ENCODE measurements at regions not wholly inside any gene's neighbourhood (a gene's known extent, or its start where the extent isn't known, plus 50 kb on each side); places are given as distances from the start of the nearest gene placed in this dataset.

GRCh38 chr12:116498471-116498870 is 60.7 kb upstream of the MAP1LC3B2 start:
- no peak for DNase-seq

GRCh38 chr12:116502141-116502725 is 56.9 kb upstream of the MAP1LC3B2 start:
- no peak for DNase-seq

GRCh38 chr12:116502989-116503496 is 56.1 kb upstream of the MAP1LC3B2 start:
- DNase-seq: no peak

GRCh38 chr12:116504438-116504837 is 54.7 kb upstream of the MAP1LC3B2 start:
- DNase-seq: no peak

- no peak for DNase-seq
Observed at GRCh38 chr12:116506697-116507064, 52.5 kb upstream of the MAP1LC3B2 start.

GRCh38 chr12:116508145-116509121 is 50.7 kb upstream of the MAP1LC3B2 start:
- DNase-seq: peak in 1 of 2 donors; percentile 59

Measured in stimulated activated CD4-positive, alpha-beta T cell treated with anti-CD3 and anti-CD28 coated beads, Interleukin-2, amount 100 ng/mL, for 24 hours (primary cell).